Heart left ventricle (tissue), 13 donors: ENCODE measurements at regions not wholly inside any gene's neighbourhood (a gene's known extent, or its start where the extent isn't known, plus 50 kb on each side); places are given as distances from the start of the nearest gene placed in this dataset.

ENCODE experiments used
- POLR2A ChIP-seq, 2 donors: fragments of 450-650 bp; IDR thresholded peaks; one replicate each; pipeline ENCODE4 v1.6.1; 2017; ENCODE audit warnings: antibody characterized with exemption in 2 of 2, mild to moderate bottlenecking in 2 of 2, moderate library complexity in 2 of 2
- TF ChIP-seq, protein P1 (sequence below), 12 donors: fragments of 200-600 bp; sonication (generic) in 4 of 12; IDR thresholded peaks; one replicate each; pipeline versions ENCODE4 v1.5.0 to v1.8.0; 2018 to 2022; ENCODE audit warnings: antibody characterized with exemption in 12 of 12, mild to moderate bottlenecking in 5 of 12
- donor health status: ischemic (EF 13 %, LVEDD 7.1; RV severe dilation, severe dysfunction).
- donor health status: DM: no; HTN: yes; CAD: no.
- donor health status: DM: no; HTN: no; CAD: no.
- donor health status: ischemic (EF 25% LVEDD 6.9; RV normal size, moderate dysfunction).
- donor health status: ischemic (EF 25% LVEDD 5.7; RV mildly dilated, moderate dysfunction).
- donor health status: ischemic (EF 35%, LVEDD 5.7; RV mildly dilated, moderate dysfunction).
- donor health status: nonischemic (EF 11% LVEDD 7.7; RV severe dilation, severe dysfunction).
- donor health status: DM: yes; HTN: yes; CAD: no.
- donor health status: PGD.
- donor health status: ischemic (EF 29% LVEDD 5.4; RV normal size, mild dysfunction).
- donor health status: nonischemic (EF 23%, LVEDD 6.1; RV moderate dilation, normal function).

DNA sequence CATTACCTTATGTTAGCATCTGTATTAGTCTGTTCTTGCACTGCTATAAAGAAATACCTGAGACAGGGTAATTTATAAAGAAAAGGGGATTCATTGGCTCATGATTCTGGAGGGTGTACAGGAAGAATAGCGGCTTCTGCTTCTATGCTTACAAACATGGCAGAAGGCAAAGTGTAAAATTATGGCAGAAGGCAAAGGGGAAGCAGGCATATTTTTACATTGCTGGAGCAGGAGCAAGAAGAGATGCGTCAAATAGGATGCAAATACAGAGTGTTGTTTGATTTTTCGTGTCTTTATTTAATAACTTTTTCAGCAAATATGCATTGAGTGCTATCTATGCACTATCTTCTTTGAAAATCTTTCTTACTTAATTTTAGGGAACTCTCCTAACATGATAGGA lies 210.7 kb upstream of the SSTR1 start:
- TF ChIP-seq, protein P1, sequence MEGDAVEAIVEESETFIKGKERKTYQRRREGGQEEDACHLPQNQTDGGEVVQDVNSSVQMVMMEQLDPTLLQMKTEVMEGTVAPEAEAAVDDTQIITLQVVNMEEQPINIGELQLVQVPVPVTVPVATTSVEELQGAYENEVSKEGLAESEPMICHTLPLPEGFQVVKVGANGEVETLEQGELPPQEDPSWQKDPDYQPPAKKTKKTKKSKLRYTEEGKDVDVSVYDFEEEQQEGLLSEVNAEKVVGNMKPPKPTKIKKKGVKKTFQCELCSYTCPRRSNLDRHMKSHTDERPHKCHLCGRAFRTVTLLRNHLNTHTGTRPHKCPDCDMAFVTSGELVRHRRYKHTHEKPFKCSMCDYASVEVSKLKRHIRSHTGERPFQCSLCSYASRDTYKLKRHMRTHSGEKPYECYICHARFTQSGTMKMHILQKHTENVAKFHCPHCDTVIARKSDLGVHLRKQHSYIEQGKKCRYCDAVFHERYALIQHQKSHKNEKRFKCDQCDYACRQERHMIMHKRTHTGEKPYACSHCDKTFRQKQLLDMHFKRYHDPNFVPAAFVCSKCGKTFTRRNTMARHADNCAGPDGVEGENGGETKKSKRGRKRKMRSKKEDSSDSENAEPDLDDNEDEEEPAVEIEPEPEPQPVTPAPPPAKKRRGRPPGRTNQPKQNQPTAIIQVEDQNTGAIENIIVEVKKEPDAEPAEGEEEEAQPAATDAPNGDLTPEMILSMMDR (IDR thresholded peaks at IDR 0.05): no peak
- TF ChIP-seq POLR2A (IDR thresholded peaks at IDR 0.05): no peak
